Testis (tissue), 2 donors: ENCODE measurements at regions not wholly inside any gene's neighbourhood (a gene's known extent, or its start where the extent isn't known, plus 50 kb on each side); places are given as distances from the start of the nearest gene placed in this dataset.

Experiments
- POLR2A ChIP-seq: fragments of 450-650 bp; IDR thresholded peaks from one replicate; pipeline ENCODE4 v1.6.1; 2017; ENCODE audit warnings: antibody characterized with exemption, mild to moderate bottlenecking, moderate library complexity
- TF ChIP-seq, protein P1 (sequence below), 3 experiments: fragments of 450-650 bp in 2 of 3; fragments of 200-600 bp in 1 of 3; sonication (generic) in 1 of 3; IDR thresholded peaks; one replicate each; pipeline ENCODE4 v1.5.1; 2016 to 2019; ENCODE audit warnings: antibody characterized with exemption in 3 of 3, mild to moderate bottlenecking in 2 of 3, moderate library complexity in 1 of 3

DNA sequence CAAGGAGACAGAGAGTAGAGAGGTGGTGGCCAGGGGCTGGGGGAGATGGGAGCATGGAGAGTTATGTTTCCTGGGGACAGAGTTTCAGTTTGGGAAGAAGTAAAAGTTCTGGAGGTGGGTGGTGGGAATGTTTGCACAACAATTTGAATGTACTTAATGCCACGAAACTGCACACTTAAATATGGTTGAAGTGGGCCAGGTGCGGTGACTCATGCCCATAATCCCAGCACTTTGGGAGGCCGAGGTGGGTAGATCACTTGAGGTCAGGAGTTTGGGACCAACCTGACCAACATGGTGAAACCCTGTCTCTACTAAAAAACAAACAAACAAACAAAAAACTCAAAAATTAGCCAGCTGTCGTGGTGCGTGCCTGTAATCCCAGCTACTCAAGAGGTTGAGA lies 137.2 kb downstream of the PFKFB3 start:
- TF ChIP-seq, protein P1, sequence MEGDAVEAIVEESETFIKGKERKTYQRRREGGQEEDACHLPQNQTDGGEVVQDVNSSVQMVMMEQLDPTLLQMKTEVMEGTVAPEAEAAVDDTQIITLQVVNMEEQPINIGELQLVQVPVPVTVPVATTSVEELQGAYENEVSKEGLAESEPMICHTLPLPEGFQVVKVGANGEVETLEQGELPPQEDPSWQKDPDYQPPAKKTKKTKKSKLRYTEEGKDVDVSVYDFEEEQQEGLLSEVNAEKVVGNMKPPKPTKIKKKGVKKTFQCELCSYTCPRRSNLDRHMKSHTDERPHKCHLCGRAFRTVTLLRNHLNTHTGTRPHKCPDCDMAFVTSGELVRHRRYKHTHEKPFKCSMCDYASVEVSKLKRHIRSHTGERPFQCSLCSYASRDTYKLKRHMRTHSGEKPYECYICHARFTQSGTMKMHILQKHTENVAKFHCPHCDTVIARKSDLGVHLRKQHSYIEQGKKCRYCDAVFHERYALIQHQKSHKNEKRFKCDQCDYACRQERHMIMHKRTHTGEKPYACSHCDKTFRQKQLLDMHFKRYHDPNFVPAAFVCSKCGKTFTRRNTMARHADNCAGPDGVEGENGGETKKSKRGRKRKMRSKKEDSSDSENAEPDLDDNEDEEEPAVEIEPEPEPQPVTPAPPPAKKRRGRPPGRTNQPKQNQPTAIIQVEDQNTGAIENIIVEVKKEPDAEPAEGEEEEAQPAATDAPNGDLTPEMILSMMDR (IDR thresholded peaks at IDR 0.05) = no peak
- TF ChIP-seq POLR2A = no peak
